ENCODE measurements at regions not wholly inside any gene's neighbourhood (a gene's known extent, or its start where the extent isn't known, plus 50 kb on each side); places are given as distances from the start of the nearest gene placed in this dataset.

DNA sequence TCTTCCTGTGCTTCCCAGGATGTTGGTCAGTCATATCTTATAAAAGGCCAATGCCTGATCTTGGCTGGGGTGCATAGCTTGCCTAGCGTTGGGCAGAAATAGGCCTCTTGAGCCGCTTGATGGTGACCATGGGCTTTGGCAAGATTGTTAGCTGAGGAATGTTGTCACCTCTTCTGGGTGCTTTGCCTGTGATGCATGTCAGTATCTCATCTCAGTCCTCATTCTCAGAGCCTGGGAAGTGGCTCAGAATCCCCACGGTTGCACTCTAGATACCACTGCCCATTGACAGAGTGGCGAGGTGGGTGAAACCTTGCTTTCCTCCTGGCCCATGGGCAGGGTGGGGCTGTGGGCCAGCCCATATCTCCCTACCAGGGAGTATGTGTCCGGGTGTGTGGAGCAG lies 79.2 kb upstream of the MGAT5 start:
- TF ChIP-seq FOXA1 (IDR thresholded peaks at IDR 0.05), result no peak
- TF ChIP-seq SP1 (IDR thresholded peaks at IDR 0.05), result no peak
- no peak for TF ChIP-seq L3MBTL2 (conservative IDR thresholded peaks at IDR 0.05)
- TF ChIP-seq LEF1 (IDR thresholded peaks at IDR 0.05; ENCODE audit: borderline replicate concordance), result no peak
- no peak for TF ChIP-seq HDGF (IDR thresholded peaks at IDR 0.05; ENCODE audit: borderline replicate concordance)
- no peak for TF ChIP-seq TARDBP (IDR thresholded peaks at IDR 0.05)
- no peak for TF ChIP-seq FOXK2 (IDR thresholded peaks at IDR 0.05)
- no peak for TF ChIP-seq PKNOX1 (IDR thresholded peaks at IDR 0.05)
- no peak for TF ChIP-seq BHLHE40 (IDR thresholded peaks at IDR 0.05; ENCODE audit: borderline replicate concordance)
- no peak for TF ChIP-seq ELF4 (IDR thresholded peaks at IDR 0.05)
- TF ChIP-seq FOXM1 (IDR thresholded peaks at IDR 0.05; ENCODE audit: borderline replicate concordance), result no peak
